ENCODE measurements at regions not wholly inside any gene's neighbourhood (a gene's known extent, or its start where the extent isn't known, plus 50 kb on each side); places are given as distances from the start of the nearest gene placed in this dataset.

DNA sequence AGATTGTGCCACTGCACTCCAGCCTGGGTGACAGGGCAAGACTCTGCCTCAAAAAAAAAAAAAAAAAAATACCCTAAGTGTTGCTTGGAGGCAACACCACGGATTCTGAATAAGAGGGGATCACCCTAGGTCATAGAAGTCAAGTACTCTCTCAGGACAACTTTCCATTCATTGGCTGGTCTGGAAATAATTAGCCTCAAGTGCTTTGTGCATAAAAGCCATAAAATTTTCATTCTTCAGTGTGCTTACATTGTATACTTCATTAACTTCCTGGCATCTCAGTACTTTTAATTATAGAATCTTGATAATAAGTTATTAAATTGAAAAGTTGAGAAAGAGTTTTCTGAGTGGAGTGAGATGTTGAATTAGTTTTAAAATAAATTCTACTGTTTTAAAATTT lies 876.1 kb upstream of the FAM98A start:
- H3K4me3 ChIP-seq (ENCODE audit: control insufficient read depth, low read depth, low read length) = no peak overlapping the region
- TF ChIP-seq, protein P1, sequence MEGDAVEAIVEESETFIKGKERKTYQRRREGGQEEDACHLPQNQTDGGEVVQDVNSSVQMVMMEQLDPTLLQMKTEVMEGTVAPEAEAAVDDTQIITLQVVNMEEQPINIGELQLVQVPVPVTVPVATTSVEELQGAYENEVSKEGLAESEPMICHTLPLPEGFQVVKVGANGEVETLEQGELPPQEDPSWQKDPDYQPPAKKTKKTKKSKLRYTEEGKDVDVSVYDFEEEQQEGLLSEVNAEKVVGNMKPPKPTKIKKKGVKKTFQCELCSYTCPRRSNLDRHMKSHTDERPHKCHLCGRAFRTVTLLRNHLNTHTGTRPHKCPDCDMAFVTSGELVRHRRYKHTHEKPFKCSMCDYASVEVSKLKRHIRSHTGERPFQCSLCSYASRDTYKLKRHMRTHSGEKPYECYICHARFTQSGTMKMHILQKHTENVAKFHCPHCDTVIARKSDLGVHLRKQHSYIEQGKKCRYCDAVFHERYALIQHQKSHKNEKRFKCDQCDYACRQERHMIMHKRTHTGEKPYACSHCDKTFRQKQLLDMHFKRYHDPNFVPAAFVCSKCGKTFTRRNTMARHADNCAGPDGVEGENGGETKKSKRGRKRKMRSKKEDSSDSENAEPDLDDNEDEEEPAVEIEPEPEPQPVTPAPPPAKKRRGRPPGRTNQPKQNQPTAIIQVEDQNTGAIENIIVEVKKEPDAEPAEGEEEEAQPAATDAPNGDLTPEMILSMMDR (IDR thresholded peaks at IDR 0.05; ENCODE audit: control insufficient read depth, insufficient read depth, low read depth, low read length, missing control alignments) = no peak
- no peak for DNase-seq (ENCODE audit: low read depth)

DNA sequence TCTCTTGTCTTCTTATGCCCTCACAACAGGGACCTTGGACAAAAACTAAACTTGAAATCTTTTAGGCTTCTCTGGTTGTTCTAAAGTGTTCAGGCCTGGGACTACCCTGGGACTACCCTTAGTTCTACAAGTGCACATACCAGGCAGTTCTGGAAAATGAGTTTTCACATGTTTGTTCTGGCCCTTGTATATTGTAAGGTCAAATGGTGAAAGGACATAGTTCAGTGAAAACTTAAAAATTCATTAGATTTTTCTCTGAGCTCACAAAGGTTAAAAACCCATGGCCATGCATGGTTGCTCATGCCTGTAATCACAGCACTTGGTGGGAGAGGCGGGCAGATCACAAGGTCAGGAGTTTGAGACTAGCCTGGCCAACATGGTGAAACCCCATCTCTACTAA lies 875.5 kb upstream of the FAM98A start:
- TF ChIP-seq, protein P1 (IDR thresholded peaks at IDR 0.05; ENCODE audit: control insufficient read depth, insufficient read depth, low read depth, low read length, missing control alignments) = no peak
- no peak for DNase-seq (ENCODE audit: low read depth)
- no peak overlapping the region for H3K4me3 ChIP-seq (ENCODE audit: control insufficient read depth, low read depth, low read length)

DNA sequence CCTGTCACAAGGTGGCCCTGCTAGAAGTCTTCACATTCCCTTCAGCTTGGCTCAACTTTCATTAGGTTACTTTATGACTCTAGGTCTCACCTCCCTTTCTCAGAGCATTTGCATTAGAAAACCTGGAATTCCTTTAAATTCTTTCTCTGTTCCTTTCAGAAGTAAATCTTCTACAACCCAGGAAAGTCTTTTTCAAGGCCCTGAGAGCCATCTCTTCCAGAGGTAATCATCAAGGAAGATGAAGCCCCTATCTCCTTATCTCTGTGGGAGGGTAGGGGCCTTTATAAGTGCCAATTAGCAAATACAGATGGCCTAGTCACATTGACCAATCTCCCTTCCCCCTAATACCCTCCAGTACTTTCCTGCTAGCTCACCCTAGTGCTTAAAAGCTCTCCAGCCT lies 848.0 kb upstream of the FAM98A start:
- DNase-seq (ENCODE audit: low read depth) = no peak
- no peak overlapping the region for H3K4me3 ChIP-seq (ENCODE audit: control insufficient read depth, low read depth, low read length)
- TF ChIP-seq, protein P1 (IDR thresholded peaks at IDR 0.05; ENCODE audit: control insufficient read depth, insufficient read depth, low read depth, low read length, missing control alignments) = no peak

DNA sequence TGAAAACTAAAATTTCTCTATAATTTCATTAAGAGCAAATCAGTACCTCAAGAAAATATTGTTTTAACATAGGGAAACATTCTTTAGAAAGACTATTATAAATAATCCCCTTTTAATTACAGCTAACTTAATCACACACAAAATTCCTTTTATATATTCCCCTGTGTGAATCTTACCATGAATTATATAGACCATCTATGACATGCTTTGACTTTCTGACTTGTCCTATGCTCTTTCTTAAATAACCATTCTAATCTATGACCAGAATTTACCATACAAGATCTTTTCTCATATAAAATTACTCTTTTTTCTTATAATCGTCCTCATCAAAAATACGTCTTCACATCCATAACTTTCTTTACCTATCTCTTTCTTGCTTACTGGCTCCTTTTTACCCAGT lies 824.2 kb upstream of the FAM98A start:
- H3K4me3 ChIP-seq (ENCODE audit: control insufficient read depth, low read depth, low read length) = no peak overlapping the region
- TF ChIP-seq, protein P1 (IDR thresholded peaks at IDR 0.05; ENCODE audit: control insufficient read depth, insufficient read depth, low read depth, low read length, missing control alignments) = no peak
- no peak for DNase-seq (ENCODE audit: low read depth)

DNA sequence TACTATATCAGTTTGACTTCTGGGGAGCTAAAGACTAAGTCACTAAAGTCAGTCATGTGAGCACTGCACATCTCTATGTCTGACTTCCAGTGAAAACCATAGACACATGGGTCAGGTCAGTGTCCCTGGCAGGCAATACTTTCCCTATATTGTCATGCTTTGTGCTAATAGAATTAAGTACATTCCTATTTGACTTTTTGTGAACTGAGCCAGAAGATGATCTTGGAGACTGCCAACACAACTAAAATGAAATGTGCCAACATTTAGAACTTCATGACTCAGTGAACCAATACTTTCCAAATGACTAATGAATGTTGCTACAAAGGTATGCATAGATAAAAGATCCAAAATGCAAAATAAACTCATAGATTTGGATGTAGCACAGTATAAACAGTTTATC lies 820.8 kb upstream of the FAM98A start:
- no peak overlapping the region for H3K4me3 ChIP-seq (ENCODE audit: control insufficient read depth, low read depth, low read length)
- TF ChIP-seq, protein P1 (IDR thresholded peaks at IDR 0.05; ENCODE audit: control insufficient read depth, insufficient read depth, low read depth, low read length, missing control alignments) = no peak
- no peak for DNase-seq (ENCODE audit: low read depth)

DNA sequence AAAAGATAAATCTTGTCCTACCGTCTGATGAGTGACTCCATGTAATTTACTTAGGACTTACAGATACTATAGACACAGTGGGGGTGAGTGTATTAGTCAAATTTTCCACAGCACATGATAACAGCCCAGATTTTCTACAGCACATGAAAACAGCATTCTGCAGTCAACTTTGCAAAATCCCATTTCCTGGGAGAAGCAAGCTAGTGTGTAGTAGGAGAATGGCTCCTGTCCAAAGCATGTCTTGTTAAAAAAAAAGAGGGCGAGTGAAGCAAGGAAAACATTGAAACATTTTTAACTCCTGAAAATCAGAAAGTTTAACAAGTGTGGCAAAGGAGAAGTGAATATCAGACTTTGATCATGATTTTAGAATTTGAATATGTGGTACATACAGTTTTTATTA lies 817.8 kb upstream of the FAM98A start:
- TF ChIP-seq, protein P1 (IDR thresholded peaks at IDR 0.05; ENCODE audit: control insufficient read depth, insufficient read depth, low read depth, low read length, missing control alignments) = no peak
- H3K4me3 ChIP-seq (ENCODE audit: control insufficient read depth, low read depth, low read length) = no peak overlapping the region

DNA sequence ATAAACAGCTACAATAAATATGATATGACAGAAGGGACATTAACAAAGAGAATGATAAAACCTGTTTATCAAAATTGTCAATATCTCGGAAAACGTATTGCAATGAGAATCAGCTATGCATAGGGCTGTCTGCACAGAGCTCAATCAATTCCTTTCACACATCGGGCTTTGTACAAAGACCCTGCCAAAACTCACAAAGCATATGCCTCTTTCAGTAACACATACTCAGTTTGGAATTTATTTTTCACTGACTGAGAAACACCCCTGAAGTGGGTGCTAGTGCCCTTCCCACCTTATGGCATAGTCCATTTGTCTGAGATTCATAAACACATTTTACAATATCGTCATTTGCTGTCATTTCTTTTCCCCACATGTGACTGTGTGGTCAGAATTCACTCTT lies 815.8 kb upstream of the FAM98A start:
- DNase-seq (ENCODE audit: low read depth) = no peak
- H3K4me3 ChIP-seq (ENCODE audit: control insufficient read depth, low read depth, low read length) = no peak overlapping the region
- TF ChIP-seq, protein P1 (IDR thresholded peaks at IDR 0.05; ENCODE audit: control insufficient read depth, insufficient read depth, low read depth, low read length, missing control alignments) = no peak

More for the DNA sequence above, 817.8 kb upstream of the FAM98A start:
- no peak for DNase-seq (ENCODE audit: low read depth)
